T-cell (primary cell): ENCODE measurements at regions not wholly inside any gene's neighbourhood (a gene's known extent, or its start where the extent isn't known, plus 50 kb on each side); places are given as distances from the start of the nearest gene placed in this dataset.
"Not testable (repeated sequence)": the region's sequence is repeated elsewhere in the genome, so short reads cannot be mapped to it uniquely, and the experiment has no call there.

ENCODE experiments used
- ATAC-seq, 4 experiments: fragments of 200-7000 bp in 3 of 4; fragments of 150-1000 bp in 1 of 4; cut with Tn5 transposase; replicated peaks in 1 of 4; 1 replicate in 3 of 4; 2 replicates in 1 of 4; pipeline ENCODE4 v1.10.0; 2021; ENCODE audit warnings: moderate library complexity in 3 of 4, mild to moderate bottlenecking in 2 of 4, moderate number of reproducible peaks in 1 of 4
- CTCF ChIA-PET, 2 donors: fragments of 300-600 bp; sonication (Branson Sonifier 250); formaldehyde crosslinking; loops; one replicate each; lab custom pipeline; 2022; ENCODE audit warnings: antibody characterized with exemption in 2 of 2; lab: Charles Lee
- POLR2A ChIA-PET, 2 donors: fragments of 300-600 bp; sonication (Branson Sonifier 250); formaldehyde crosslinking; loops; one replicate each; lab custom pipeline; 2022; ENCODE audit warnings: antibody characterized with exemption in 2 of 2; lab: Charles Lee
- DNase-seq, 35 experiments: peaks; one replicate each; pipeline versions ENCODE4 v3.0.0 to v3.0.0-alpha.2; 2013 to 2023
- H3K27ac ChIP-seq: one replicate; pipeline ENCODE4 v1.5.1; 2013; ENCODE audit warnings: low read length
- H3K27me3 ChIP-seq, 2 experiments: replicated peaks in 1 of 2; 1 replicate in 1 of 2; 2 replicates in 1 of 2; pipeline versions ENCODE4 v1.6.1 to v1.7.0; 2013; ENCODE audit warnings: low read length in 1 of 2, mixed read lengths in 1 of 2; ENCODE audit not compliant: control insufficient read depth in 2 of 2, insufficient read depth in 2 of 2; ENCODE audit errors: extremely low read depth in 1 of 2
- H3K36me3 ChIP-seq, 2 donors: 1 replicate in 1 of 2; 2 replicates in 1 of 2; pipeline versions ENCODE4 v1.6.1 to v1.7.0; 2013; ENCODE audit warnings: low read length in 1 of 2; ENCODE audit not compliant: control insufficient read depth in 2 of 2, insufficient read depth in 1 of 2; ENCODE audit errors: extremely low read depth in 1 of 2
- H3K4me1 ChIP-seq, 2 experiments: 1 replicate in 1 of 2; 2 replicates in 1 of 2; pipeline versions ENCODE4 v1.6.1 to v1.7.0; 2013; ENCODE audit warnings: low read length in 2 of 2, mixed read lengths in 1 of 2; ENCODE audit not compliant: insufficient read depth in 2 of 2, control insufficient read depth in 1 of 2; ENCODE audit errors: extremely low read depth in 1 of 2
- H3K4me3 ChIP-seq, 2 donors: 1 replicate in 1 of 2; 2 replicates in 1 of 2; pipeline versions ENCODE4 v1.5.1 to v1.7.0; 2013; ENCODE audit warnings: mild to moderate bottlenecking in 2 of 2, low read length in 1 of 2, moderate library complexity in 1 of 2; ENCODE audit not compliant: control insufficient read depth in 1 of 2; ENCODE audit errors: extremely low read depth in 1 of 2
- H3K9me3 ChIP-seq: 2 replicates; pipeline ENCODE4 v1.7.0; 2013
- H3K27ac Mint-ChIP-seq, 2 donors: one replicate each; pipeline ENCODE4 v1.8.0; 2020 to 2021; ENCODE audit warnings: mild to moderate bottlenecking in 2 of 2, mixed read lengths in 2 of 2
- H3K27me3 Mint-ChIP-seq, 2 donors: one replicate each; pipeline ENCODE4 v1.8.0; 2021 to 2022; ENCODE audit warnings: mixed read lengths in 2 of 2
- H3K36me3 Mint-ChIP-seq: one replicate; pipeline ENCODE4 v1.8.0; 2021; ENCODE audit warnings: mixed read lengths
- H3K4me1 Mint-ChIP-seq, 3 donors: one replicate each; pipeline ENCODE4 v1.8.0; 2020 to 2022; ENCODE audit warnings: mixed read lengths in 3 of 3, mild to moderate bottlenecking in 1 of 3
- H3K4me3 Mint-ChIP-seq, 3 donors: one replicate each; pipeline ENCODE4 v1.8.0; 2020 to 2022; ENCODE audit warnings: mild to moderate bottlenecking in 3 of 3, mixed read lengths in 3 of 3, moderate library complexity in 3 of 3
- H3K9me3 Mint-ChIP-seq, 3 donors: one replicate each; pipeline ENCODE4 v1.8.0; 2020 to 2022; ENCODE audit warnings: mixed read lengths in 3 of 3
- WGBS: methylation state at CpG from one replicate; pipeline ENCODE4 v1.1.5; 2013; ENCODE audit warnings: missing lambda C conversion rate; ENCODE audit not compliant: insufficient coverage; 5-methylcytosine and 5-hydroxymethylcytosine counted together

DNA sequence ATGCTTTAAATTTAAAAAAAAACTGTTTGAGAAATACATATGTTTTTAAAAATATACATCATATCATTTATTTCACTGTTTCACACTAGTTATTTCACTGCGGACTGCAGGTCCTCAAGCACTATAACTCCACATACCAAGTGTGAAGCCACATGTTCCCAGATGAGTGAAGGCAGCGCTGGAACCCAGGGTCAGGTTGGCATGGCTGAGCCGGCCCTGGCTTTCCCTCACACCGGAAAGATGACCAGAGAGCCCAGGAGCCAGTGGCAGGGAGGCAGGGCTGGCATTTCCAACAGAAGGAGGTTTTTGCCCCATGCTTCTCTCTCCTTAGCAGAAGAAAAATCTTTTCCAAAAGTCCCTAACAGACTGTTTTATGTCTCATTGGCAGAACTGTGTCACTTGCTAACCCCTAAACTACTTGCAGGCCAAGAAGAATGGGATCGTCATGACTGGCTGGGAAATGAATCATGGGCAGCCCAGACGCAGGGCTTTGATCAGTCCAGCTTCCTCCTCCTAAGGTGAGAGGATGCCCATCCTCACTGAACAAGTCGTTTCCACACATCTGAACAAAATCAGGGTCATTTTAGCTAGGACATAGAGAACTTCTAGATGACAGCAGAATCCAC is 287.6 kb upstream of the HNRNPA3 start:
- H3K4me3 ChIP-seq, result no peak overlapping the region
- Mint-ChIP-seq H3K36me3 (no peaks in the 10 kb centered on the region), H3K9me3 (peaks cover 0 to 3% (median 0%) of the 10 kb centered on the region in 3 donors), H3K27ac (no peak overlapping the region), H3K27me3 (no peaks in the 10 kb centered on the region), H3K4me3 (no peak overlapping the region), H3K4me1 (no peaks in the 10 kb centered on the region)
- no peaks in the 10 kb centered on the region for H3K9me3 ChIP-seq
- no peak overlapping the region for H3K27ac ChIP-seq
- no peaks in the 10 kb centered on the region for H3K27me3 ChIP-seq
- ChIA-PET POLR2A (no interaction called here), CTCF (no interaction called here)
- ATAC-seq (no peak), DNase-seq (no peak)
- 90% methylated on average over 2 of the region's 7 CpGs for WGBS
- no peaks in the 10 kb centered on the region for H3K4me1 ChIP-seq
- H3K36me3 ChIP-seq, result no peaks in the 10 kb centered on the region

DNA sequence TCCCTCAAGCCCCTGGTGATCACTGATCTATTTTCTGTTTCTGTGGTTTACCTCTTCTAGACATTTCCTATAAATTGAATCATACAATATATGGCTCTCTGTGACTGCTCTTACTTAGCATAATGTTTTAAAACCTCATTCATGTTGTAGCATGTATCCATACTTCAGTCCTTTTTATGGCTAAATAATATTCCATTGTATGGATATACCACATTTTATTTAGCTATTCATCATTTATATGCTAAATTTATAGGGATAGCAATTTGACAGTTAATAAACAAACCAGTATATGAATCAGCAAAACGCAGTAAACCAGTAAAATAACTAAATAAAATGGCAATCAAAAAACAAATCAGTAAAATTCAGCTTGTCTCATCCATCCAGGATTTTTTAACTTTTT is 286.1 kb upstream of the HNRNPA3 start:
- H3K4me1 Mint-ChIP-seq, result peaks cover 0 to 5% (median 3%) of the 10 kb centered on the region in 3 donors
- ChIA-PET CTCF (interaction anchor here in 1 of 2 donors (0.6 kb wide), 1 partner anchor 1063 kb away, joined by 3 read pairs; no protein-coding TSS in a partner anchor), POLR2A (no interaction called here)
- Histone ChIP-seq H3K4me1 (no peaks in the 10 kb centered on the region), H3K36me3 (no peaks in the 10 kb centered on the region), H3K27me3 (no peaks in the 10 kb centered on the region), H3K9me3 (no peaks in the 10 kb centered on the region), H3K27ac (no peak overlapping the region), H3K4me3 (no peak overlapping the region)
- H3K4me3 Mint-ChIP-seq, result no peak overlapping the region
- DNase-seq, result no peak
- no CpG with 5 or more reads among the region's 1 CpG for WGBS
- no peaks in the 10 kb centered on the region for H3K27me3 Mint-ChIP-seq
- no peak for ATAC-seq
- H3K9me3 Mint-ChIP-seq, result peaks cover 0 to 3% (median 0%) of the 10 kb centered on the region in 3 donors
- no peak overlapping the region for H3K27ac Mint-ChIP-seq
- H3K36me3 Mint-ChIP-seq, result no peaks in the 10 kb centered on the region

DNA sequence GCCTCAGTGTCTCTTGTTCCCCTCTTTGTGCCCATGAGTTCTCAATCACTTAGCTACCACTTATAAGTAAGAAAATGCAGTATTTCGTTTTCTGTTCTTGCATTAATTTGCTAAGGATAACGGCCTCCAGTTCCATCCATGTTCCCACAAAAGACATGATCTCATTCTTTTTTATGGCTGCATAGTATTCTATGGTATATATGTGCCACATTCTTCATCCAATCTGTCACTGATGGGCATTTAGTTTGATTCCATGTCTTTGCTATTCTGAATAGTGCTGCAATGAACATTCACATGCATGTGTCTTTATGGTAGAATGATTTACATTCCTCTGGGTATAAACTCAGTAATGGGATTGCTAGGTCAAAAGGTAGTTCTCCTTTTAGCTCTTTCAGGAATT is 283.2 kb upstream of the HNRNPA3 start:
- CTCF ChIA-PET, result interaction anchor here in 1 of 2 donors (0.7 kb wide), 1 partner anchor 610 kb away, joined by 3 read pairs; no protein-coding TSS in a partner anchor
- H3K4me1 ChIP-seq, H3K4me3 ChIP-seq, H3K36me3 Mint-ChIP-seq, H3K27ac Mint-ChIP-seq, H3K9me3 ChIP-seq, DNase-seq, H3K27me3 ChIP-seq, H3K9me3 Mint-ChIP-seq, H3K36me3 ChIP-seq, H3K27me3 Mint-ChIP-seq, H3K27ac ChIP-seq, H3K4me3 Mint-ChIP-seq, ATAC-seq, POLR2A ChIA-PET: not testable (repeated sequence)
- no CpG with 5 or more reads among the region's 2 CpGs for WGBS
- peaks cover 0 to 13% (median 12%) of the 10 kb centered on the region in 3 donors for H3K4me1 Mint-ChIP-seq

DNA sequence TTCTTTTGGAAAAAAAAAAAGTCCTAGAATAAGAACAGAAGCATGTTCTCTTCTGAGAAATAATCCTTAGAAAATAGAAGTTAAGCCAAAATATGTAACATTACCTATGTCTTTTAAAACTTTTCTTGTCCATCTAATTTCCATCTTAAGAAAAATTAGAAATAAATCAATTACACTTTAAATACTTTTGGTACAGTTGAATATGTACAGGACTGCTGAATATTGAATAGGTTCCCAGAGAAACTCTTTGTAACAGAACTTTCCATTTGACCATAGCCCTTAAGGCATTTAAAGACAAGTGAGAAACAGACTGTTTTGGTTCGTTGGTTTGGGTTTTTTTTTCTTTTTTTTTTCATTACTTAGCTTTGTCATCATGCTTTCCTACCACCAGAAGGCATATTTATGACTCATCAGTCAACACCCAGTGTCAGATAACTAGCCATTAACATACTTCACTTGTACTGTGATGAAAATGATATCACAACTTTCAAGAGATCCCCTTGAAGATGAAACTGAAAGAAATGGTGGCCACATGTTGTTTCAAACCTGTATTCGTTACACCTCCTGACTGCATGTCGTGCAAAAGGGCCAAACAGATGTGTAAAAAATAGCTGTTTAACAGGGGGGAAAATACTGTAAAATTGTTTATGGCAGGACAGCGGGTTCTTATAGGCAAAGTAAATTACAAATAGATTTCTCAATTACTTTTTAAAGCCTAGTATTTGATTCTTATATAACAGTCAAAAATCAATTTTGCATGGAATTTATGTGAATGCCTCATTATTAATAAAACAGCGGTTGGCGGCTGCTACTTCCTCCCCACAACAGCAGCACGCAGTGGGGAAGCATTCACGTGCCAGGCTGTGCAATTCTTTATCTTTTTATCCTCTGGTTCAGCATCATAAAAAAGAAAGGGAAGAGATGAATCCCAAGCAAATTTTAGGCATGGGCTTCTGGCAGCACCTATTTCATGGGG is 280.7 kb upstream of the HNRNPA3 start:
- H3K36me3 Mint-ChIP-seq, result no peaks in the 10 kb centered on the region
- ChIA-PET CTCF (interaction anchor here in 1 of 2 donors (0.8 kb wide), 1 partner anchor 233 kb away, joined by 3 read pairs; no protein-coding TSS in a partner anchor), POLR2A (no interaction called here)
- H3K4me1 Mint-ChIP-seq, result peaks cover 7 to 17% (median 15%) of the 10 kb centered on the region in 3 donors
- DNase-seq (peak in 16 of 35 experiments; percentile 0 to 71 (median 6)), ATAC-seq (peak in 3 of 4 experiments; percentile 33 to 94 (median 77))
- no peak overlapping the region for H3K4me3 ChIP-seq
- H3K27me3 Mint-ChIP-seq, result no peaks in the 10 kb centered on the region
- H3K9me3 Mint-ChIP-seq, result no peaks in the 10 kb centered on the region
- peaks cover 0 to 4% of the 10 kb centered on the region in 2 experiments for H3K4me1 ChIP-seq
- WGBS, result no CpG with 5 or more reads among the region's 8 CpGs
- H3K4me3 Mint-ChIP-seq, result peak overlapping the region in 2 of 3 donors; percentile 6 to 50
- H3K36me3 ChIP-seq, result no peaks in the 10 kb centered on the region
- no peaks in the 10 kb centered on the region for H3K9me3 ChIP-seq
- peak overlapping the region; percentile 16 to 73 for H3K27ac Mint-ChIP-seq
- H3K27ac ChIP-seq, result peak overlapping the region; percentile 70
- no peaks in the 10 kb centered on the region for H3K27me3 ChIP-seq

DNA sequence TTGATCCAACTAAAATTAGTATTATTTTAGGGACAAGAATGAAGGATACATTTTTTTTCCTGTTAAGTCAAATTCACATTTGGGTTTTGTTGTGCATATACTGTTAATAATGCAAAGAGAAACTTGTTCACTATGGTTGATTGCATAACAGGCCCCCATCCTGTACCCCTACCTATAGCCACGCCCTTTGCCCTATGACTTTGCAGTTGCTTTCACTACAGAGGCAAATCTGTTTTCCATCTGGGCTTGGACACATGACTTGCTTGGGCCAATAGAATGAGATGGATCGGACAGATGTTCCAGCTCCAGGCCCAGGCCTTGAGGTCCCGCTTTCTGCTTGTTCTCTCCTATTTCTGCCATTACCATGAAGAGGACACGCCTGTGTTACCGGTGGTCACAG is 278.5 kb upstream of the HNRNPA3 start:
- WGBS, result 100% methylated on average over 3 of the region's 5 CpGs
- CTCF ChIA-PET, result interaction anchor here in 1 of 2 donors (0.6 kb wide), 1 partner anchor 467 kb away, joined by 3 read pairs; no protein-coding TSS in a partner anchor
- no peaks in the 10 kb centered on the region for H3K27me3 ChIP-seq

DNA sequence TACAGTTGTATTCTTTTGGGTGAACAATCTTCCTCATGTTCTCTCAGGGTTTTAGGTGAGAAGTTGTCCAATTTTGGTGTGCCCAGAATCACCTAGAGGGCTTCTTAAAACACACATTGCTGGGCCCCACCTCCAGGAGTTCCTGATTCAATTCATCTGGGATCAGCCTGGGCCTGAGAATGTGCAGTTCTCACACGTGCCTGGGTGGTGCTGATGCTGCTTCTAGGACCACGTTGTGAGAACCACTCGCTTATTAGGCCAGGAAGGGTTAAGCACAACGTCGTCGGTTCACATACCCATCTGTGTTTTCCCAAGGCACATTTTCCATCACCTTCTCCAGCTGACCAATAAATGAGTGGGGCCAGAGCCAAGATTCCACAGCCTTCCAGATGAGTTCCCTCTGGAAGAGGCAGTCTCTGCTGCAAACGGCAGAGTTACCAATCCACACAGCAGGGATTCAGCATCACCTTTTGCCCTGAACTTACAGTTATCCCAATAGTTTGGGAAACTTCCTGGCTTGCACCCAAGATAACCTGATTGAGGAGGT is 277.7 kb upstream of the HNRNPA3 start:
- Mint-ChIP-seq H3K4me1 (peaks cover 7 to 17% (median 15%) of the 10 kb centered on the region in 3 donors), H3K36me3 (no peaks in the 10 kb centered on the region), H3K4me3 (no peak overlapping the region), H3K27me3 (peaks cover 3 to 4% of the 10 kb centered on the region in 2 donors), H3K27ac (no peak overlapping the region), H3K9me3 (peaks cover 0 to 6% (median 0%) of the 10 kb centered on the region in 3 donors)
- no peaks in the 10 kb centered on the region for H3K27me3 ChIP-seq
- H3K4me1 ChIP-seq, result peaks cover 0 to 4% of the 10 kb centered on the region in 2 experiments
- ChIA-PET POLR2A (no interaction called here), CTCF (interaction anchor here (0.6 to 0.7 kb wide), 2 partner anchors 63 to 1233 kb away, joined by 3 read pairs; no protein-coding TSS in a partner anchor)
- H3K4me3 ChIP-seq, result no peak overlapping the region
- WGBS, result 89% methylated on average over 6 of the region's 7 CpGs
- no peaks in the 10 kb centered on the region for H3K9me3 ChIP-seq
- ATAC-seq (no peak), DNase-seq (no peak)
- H3K36me3 ChIP-seq, result no peaks in the 10 kb centered on the region
- H3K27ac ChIP-seq, result no peak overlapping the region

More for the DNA sequence above, 278.5 kb upstream of the HNRNPA3 start:
- peaks cover 0 to 6% (median 0%) of the 10 kb centered on the region in 3 donors for H3K9me3 Mint-ChIP-seq
- peaks cover 7 to 17% (median 15%) of the 10 kb centered on the region in 3 donors for H3K4me1 Mint-ChIP-seq
- Histone ChIP-seq H3K9me3 (no peaks in the 10 kb centered on the region), H3K27ac (no peak overlapping the region), H3K4me3 (no peak overlapping the region), H3K36me3 (no peaks in the 10 kb centered on the region), H3K4me1 (peaks cover 0 to 4% of the 10 kb centered on the region in 2 experiments)
- DNase-seq (no peak), ATAC-seq (no peak)
- POLR2A ChIA-PET, result no interaction called here
- no peak overlapping the region for H3K4me3 Mint-ChIP-seq
- peaks cover 3 to 4% of the 10 kb centered on the region in 2 donors for H3K27me3 Mint-ChIP-seq
- H3K36me3 Mint-ChIP-seq, result no peaks in the 10 kb centered on the region
- no peak overlapping the region for H3K27ac Mint-ChIP-seq
